Activated gamma-delta T cell (primary cell): ENCODE measurements at regions not wholly inside any gene's neighbourhood (a gene's known extent, or its start where the extent isn't known, plus 50 kb on each side); places are given as distances from the start of the nearest gene placed in this dataset.

Experiments used
- DNase-seq: peaks from one replicate; lab custom pipeline; 2025; lab: John Stamatoyannopoulos, UW

DNA sequence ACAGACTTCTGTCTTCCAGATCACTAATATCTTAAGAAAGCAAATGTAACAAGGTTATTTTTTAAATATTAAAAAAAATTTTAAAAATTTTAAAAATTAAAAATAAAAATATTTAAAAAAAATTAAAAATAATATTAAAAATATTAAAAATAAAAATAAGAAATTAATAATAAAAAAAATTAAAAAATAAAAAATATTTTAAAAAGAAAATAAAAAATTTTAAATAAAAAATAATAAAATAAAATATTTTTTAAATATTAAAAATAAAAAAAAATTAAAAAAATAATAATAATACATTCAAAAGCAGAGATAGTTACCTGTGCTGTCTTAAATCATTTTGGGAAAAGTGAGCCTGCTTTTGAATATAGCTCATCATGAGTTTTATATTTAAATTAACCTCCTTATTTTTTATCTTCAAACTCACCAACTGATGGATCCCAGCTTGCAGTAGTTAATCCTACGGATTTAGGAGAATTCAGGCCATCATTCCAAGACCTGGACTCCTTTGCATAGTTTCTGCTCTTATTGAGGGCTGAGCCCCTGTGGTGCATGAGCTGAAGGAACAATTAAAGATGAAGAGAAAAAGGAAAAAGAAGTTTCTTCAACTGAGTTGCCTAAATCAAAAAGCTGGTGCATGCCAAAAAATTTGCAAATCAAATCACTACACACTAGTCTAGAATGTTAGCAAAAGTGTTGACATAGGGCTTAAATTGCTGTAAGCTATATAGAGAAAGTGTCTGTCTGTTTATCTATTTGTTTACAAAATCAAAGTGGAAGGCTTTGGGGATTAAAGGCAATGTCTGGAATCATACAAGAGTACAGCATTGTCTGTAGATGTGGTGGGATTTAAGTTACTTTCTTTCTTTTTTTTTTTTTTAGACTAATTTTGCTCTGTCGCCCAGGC lies 50.5 kb upstream of the ZNF438 start:
- DNase-seq, result no peak

DNA sequence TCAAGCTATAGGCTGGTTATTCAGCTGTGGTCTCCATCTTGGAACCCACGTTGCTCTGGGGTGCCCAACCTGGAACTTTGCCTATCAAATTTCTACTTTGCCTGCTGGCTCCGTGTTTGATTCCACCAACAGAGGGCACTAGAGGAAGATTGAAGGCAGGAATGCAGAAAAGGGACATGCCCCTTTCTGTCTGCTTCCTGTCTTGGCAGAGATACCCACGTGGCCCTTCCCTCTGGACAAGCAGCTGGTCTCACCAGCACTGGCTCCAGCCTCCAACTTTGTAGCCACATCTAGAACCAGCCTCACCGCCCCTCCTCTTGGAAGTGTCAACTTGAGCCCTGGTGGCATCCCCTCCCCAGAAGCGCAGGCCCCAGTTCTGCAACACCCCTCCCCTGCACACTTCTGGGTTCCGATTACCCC lies 52.1 kb upstream of the ZNF438 start:
- DNase-seq, result no peak

DNA sequence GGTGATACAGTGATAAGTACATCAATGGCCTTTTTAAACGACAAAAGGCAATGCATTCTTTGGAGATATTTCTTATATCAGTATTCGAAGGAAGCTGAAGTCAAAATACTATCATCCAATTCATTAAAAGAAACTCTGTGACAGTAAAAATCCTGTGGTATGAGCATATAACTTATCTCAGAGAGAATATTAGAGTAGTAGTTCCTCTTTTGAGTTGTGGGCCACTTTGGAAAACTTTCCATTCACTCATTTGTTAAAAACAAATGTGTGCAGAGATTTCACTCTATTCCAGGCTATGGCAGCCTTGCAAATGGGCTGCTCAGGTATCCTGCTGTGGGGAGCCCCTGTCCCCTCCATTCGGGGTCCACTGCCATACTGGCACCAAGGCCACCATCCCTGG lies 55.3 kb upstream of the ZNF438 start:
- DNase-seq, result no peak

DNA sequence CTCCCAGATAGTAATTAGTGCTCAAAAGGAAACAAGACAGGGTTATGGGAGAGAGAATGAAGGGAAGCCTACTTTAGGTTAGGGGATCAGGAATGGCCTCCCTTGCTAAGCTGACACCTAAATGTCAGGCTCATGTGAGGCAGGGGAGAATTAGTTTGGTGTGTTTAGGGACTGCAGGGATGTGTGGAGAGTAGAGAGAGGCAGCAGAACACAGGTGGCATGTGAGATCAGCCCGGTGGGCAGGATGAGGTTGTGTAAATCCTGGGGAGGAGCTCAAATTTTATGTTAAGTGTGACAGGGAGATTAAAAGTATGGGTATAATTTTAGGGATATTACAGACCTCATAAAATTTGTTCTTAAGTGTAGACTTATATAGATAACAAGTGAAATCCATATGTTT lies 56.2 kb upstream of the ZNF438 start:
- DNase-seq, result no peak

DNA sequence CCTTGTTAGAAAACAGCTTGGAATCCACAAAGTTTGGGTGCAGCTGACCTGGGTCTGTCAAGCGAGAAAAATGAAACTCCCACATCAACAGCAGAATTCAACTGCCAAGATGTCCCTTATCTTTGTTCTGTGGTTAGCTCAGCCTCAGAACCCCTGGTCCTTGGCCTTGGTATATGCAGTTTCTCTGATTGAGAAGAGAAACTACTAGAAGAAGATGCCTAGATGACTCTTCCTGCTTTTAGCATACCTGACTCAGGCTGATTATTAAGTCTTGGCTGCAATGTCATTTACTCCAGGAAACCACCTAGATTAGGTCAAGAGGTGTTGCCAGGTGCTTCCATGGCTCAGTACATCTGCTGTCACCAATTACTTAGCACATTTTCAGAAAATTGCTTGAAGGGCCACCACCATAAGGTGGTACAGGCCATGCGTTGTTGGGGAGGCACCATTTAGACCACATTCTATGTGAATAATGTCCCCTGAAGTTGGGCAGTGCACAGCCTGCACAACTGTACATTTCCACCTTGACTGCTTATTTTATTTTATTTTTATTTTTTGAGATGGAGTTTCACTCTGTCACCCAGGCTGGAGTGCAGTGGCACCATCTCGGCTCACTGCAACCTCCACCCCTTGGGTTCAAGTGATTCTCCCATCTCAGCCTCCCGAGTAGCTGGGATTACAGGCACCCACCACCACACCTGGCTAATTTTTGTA lies 59.4 kb upstream of the ZNF438 start:
- DNase-seq, result no peak

DNA sequence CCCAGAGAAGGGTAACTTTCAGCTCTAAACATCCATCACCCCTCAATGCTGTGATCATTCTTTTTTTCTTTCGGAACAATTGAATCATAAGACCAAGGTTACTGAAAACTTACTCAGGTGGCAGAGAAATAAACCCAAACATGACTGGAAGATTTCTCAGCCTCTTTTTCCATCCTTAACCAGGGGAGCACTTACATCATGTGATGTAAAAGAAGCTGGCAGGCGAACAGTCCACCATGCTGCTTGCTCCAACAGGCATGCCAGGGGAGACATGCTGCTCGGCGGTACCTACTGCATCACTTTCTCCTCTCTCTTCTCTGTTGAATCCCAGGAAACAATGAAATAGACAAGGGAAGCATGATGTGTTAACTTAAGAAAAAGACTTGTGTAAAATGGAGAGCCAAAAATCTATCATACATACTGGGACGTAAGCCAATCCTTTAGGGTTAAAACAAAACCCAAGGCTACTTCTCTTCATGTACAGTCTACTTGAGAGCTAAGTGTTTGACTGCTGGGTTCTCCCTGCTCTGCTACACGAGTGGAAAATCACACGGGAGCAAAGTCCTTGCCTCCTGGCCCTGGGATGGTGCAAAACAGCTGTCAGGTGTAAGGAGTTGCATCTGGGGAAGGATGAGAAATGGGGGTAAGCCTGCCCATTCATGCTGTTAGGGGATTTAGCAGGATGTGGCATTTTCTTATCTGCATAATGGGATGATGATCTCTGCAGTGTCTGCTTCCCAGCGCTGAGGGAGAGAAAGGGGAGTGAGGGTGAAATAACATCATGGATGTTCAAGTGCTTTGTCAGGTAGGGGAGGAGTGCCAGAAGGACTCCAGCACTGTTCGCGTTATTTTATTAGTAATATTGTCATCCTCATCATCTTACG lies 64.3 kb upstream of the ZNF438 start:
- no peak for DNase-seq

DNA sequence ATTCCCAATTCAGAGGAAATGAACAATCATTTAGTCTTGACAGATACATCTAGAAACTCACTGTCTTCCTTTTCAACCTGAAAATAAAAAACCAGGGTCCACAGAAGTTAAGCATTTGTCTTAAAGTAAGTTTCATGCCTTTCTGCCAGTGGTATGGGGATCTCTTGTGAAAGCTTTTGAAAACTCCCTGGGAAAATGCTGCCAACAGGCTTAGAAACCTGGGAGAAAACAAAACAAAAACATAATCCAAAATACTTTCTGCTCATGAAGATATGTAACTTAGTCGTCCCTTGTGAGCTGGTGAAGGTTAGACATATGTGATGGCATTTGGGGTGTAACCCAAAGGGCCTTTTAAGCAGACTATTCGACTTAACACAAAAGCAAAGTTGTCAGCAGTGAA lies 66.4 kb upstream of the ZNF438 start:
- DNase-seq, result no peak

DNA sequence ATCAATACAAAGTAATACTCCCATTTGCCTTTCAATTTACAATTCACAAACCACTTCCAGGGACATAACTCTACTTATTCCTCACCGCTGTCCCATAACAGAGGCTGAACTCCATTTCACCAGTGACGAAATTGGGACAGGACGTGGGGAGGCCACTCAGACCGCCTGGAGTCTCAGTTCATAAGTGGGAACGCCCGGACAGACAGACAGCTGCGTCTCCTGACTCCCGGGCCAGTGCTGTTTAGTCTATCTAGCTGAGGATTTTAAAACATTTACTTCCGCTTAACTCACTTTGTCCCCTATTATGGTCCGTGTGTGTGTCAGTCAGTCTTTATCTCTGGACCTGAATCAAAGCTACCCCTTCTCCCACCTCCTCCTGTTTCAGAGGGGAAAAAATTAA lies 67.4 kb upstream of the ZNF438 start:
- DNase-seq, result no peak

DNA sequence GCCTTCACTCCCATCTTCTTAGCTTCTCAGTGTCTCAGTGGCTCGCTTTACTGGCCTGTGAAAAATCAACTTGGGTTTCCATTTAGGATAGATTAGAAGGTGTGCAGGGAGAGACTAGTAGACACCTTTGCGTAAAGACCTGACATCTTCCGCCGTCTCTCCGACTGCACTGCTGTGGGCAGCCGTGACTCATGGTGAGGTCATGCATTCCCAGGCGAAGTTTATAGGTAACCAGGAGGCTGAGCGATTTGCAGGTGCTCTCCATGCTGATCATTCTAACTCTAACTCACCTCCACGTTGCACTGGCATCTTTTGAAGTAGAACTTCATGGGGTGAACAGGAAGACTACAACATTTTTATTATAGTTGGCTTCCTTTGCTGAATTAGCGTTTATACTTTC lies 68.0 kb upstream of the ZNF438 start:
- DNase-seq, result no peak

DNA sequence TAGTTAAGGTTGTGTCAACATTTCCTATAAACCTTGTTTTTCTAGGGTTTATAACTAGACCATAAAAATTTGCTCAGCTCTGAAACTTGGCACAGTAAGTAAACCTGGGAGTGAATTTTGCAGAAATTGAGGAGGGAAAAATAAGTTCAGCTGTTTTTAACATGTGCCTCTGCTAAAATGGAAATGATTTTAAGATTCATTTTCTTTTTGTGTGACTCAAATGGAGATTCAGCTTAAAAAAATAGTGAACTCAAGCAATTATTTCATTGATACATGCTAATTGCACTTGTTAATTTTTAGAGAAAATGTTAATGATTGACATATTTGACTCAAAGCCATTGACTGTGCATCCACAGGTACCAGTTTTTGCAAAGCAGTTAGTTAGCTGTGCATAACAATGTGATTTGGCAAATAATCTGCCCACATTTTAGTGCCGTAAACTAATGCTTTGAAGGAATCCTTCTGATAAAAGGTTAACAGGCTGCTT lies 68.5 kb upstream of the ZNF438 start:
- no peak for DNase-seq

DNA sequence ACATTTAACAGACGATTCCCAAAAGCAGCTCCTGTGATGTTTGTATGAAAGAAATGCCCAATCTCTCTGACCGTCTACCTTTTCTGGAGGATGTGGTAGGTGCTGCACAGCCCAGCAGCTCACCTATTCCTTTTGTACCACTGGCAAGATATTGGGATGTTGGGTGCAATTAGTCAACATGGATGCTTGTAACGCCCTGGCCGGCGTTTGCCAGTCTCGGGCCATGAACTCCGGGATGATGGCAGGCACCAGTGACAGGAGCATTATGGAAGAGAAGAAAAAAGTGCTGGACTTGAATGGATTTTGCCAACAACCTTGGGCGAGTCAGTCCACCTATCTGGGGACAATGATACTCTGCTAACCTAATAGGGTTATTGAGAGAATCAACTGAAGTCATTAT lies 69.0 kb upstream of the ZNF438 start:
- DNase-seq, result no peak

DNA sequence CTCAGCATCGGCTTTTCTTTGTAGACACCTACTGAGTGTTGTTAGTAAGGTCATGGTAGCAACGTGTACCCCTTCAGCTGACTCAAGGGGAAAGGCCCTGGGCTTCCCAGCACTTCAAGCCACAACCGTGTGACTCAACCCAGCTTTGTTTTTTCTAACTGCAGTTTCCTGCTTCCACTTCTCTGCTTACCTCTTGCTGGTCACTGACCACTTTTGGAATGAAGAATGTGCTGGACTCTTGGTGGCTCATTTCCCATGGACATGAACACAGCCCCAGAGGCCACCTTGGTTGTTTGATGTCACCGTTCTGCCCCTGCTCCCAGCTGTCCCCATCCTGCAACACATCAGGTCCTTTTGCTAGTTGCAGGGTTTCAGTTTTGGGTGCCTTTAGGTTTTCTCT lies 69.5 kb upstream of the ZNF438 start:
- no peak for DNase-seq

DNA sequence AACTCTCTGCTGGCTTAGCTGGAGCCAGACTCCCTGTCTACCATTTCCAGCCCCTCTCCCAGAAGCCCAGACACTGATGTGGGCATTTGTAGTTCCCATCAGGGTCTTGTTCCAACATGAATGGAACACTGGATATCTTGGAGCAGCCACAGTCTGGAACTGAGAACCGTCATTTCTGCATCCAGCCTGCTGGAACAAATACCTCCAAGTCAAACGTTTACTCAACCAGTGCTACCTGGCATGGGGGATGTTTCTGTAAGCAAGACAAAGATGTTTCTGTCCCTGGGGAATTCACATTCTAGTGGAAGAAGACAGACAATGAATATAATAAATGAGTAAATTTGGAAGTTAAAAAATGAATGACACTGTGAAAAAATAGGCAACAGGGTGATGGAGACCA lies 70.8 kb upstream of the ZNF438 start:
- no peak for DNase-seq

DNA sequence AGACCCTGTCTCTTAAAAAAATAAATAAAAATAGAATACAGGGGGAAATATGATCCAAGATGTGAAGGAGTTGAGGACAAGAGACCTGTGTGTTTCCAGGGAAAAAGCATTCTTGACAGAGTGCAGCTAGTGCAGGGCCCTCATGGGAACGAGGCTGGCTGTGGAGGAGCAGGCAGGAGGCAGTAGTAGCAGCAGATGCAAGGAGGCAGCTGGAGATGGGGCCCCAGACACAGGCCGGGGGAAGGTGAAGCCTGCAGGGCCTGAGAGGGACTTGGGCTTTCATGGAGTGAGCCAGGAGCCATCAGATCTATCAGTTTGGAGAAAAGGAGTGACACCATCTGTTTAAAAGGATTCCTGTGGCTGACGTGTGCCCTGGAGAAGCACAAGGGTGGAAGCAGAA lies 71.4 kb upstream of the ZNF438 start:
- no peak for DNase-seq

DNA sequence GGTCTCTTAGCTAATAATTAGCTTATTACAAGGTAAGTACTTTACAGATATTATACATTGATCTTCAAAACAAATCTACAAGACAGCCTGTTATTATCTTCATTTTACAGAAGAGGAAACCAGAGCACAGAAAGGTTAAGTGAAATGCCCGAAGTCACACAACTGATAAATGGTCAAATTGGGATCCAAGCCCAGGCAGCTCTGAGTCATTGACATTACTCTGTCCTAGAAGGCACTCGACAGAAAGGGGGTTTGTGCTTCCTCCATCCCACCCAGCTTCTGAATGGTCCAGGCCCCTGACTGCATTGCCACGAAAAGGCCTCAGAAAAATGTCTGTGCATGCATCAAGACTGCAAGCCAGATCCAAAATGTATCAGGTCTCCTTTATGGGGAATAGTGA lies 81.3 kb upstream of the ZNF438 start:
- no peak for DNase-seq

DNA sequence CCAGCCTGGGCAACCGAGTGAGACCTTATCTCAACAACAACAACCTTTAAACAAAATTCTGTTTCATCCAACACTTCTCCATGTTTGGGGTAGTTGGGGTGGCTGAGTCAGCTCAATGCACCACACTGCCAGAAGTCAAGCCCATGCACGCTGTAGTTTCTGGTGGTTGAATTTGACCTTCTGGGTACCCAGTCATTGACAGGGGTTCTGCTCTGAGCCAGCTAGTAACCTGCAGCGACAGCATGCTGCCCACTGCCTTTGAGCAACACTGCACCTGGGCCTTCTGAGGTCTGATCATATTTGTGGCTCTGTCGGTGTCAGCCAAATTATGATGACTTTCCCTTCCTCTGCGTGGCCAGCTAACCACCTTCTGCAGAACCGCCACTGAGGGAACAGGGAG lies 84.6 kb upstream of the ZNF438 start:
- no peak for DNase-seq

DNA sequence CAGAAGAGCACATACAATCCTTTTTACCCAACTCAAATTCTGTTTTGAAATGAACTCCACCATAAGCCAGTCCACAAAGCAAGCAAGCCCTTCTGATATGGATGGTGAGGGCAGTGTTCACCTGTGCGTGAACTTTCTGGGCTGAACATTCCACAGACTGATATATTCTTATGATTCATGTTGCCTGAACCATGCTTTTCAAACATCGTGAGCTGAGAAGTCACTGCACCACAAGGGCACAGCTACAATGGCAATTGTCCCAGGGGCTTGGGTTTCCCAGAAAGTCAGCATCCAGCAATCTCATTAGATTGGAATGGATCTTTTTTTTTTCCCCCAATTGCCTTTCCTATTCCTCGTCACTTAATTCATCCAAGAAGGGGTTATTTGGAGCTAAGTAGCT lies 86.9 kb upstream of the ZNF438 start:
- no peak for DNase-seq

DNA sequence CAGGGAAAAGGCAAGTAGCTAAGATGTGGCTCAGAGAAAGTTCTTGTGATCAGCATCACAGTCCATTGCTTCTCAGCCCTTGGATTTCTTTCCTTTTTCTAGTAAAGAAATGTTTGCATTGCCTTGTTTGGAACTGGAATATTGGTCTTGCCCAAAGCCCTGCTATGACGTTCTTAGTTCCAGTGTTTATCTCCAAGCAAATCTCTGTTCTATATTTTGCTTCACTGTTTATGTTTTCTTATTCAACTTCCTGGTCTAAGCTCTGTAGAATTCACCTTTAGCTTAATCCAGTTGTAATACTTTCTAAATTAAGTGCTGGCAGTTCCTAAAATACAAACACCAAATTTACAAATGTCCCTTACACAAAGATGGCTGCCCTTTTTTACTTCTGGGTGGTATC lies 88.7 kb upstream of the ZNF438 start:
- no peak for DNase-seq

DNA sequence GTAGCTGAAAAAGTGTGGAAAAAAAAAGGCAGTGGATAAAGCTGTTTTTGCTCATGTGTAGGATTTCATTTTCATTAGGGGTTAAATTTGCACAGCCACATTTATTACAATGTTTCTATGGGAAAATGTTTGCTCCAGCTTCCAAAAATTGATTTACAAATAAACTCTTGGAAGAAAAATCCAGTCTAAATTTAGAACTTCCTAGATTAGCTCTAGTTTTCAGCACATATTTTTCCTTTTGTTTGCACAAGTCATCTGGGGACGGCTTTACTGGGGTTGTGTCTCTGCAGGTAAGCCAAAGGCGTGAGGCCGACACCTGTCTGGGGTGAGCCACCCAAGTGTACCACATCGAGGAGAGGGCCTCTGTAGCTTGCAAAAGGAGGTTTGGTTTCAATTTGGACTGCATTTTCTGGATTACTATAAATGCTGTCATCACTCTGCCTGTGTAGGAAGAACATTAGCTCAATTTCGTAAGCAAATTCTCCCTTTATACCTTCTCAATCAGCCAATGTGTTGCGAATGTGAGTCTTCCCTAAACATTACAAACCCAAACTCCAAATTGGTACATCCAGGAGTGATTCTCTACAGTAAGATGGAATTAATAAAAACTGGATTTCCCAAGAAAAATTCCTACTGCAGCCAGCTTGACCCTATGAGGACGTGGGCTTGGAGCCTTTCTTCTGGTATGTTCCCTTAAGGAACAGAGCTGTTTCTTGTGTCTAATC lies 89.5 kb upstream of the ZNF438 start:
- no peak for DNase-seq

DNA sequence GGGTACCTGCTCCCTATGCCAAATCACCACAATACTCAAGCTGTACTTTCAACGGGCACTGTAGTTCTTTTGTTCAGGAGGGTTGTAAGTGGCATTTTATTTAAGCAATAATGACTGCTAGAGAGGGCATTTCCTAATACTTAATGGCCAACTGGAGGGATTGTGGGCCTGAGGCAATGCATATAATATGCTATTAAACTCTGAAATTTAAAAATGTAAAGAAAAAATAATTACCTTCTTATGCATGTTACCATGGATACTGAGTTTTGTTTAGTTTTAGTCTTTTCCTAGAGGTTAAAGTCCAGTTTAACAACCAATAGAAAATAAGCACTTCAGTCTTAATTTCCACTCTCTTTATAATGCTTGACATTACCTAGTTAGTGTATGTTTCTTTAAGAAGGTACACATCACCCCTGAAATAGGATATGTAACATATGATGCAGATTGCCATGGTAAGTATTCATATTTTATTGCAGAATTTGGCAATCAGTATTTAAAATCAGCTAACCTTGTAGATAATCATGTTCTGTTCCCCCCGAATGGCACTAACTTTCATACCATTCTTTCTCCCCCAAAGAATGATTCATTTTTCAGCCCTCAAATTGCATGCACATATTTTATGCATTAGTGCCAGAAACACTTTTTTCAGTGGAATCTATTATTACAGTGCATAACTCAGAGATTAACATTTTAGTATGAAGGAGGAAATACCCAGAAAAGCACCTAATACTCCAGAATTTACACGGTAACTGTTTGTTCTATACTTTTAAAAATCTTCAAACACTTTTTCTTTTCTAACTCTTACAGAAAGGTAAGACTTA lies 90.3 kb upstream of the ZNF438 start:
- DNase-seq, result no peak

DNA sequence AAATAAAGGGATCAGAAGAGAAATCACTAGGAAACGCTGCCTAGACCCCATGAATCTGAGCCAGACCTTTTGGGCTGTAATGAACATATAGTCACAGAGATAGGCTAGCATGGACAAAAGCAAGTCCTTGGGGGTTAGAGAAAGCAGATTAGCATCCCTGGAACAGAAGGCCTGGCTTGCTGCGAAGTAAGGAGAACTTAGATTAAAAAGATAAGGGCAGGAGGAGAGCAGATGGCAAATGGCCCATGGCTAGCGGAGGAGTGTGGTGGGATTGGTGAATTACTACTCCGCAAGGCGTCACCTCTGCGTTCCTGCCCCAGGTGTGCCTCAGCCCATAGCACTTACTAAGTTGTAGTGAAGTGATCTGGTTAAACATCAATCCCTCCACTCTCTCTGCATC lies 92.3 kb upstream of the ZNF438 start:
- DNase-seq, result no peak
